Gastrocnemius medialis (tissue), 4 donors: ENCODE measurements at regions not wholly inside any gene's neighbourhood (a gene's known extent, or its start where the extent isn't known, plus 50 kb on each side); places are given as distances from the start of the nearest gene placed in this dataset.

Source experiments
- POLR2A ChIP-seq, 2 donors: fragments of 450-650 bp; IDR thresholded peaks; one replicate each; pipeline ENCODE4 v1.6.1; 2017; ENCODE audit warnings: antibody characterized with exemption in 2 of 2, mild to moderate bottlenecking in 2 of 2, moderate library complexity in 2 of 2
- TF ChIP-seq, protein P1 (sequence below), 5 experiments: fragments of 450-650 bp in 3 of 5; fragments of 200-600 bp in 2 of 5; sonication (generic) in 2 of 5; IDR thresholded peaks in 4 of 5; conservative IDR thresholded peaks in 1 of 5; 1 replicate in 4 of 5; 2 replicates in 1 of 5; pipeline ENCODE4 v1.5.1; 2016 to 2019; ENCODE audit warnings: antibody characterized with exemption in 5 of 5, mild to moderate bottlenecking in 3 of 5, moderate library complexity in 3 of 5

DNA sequence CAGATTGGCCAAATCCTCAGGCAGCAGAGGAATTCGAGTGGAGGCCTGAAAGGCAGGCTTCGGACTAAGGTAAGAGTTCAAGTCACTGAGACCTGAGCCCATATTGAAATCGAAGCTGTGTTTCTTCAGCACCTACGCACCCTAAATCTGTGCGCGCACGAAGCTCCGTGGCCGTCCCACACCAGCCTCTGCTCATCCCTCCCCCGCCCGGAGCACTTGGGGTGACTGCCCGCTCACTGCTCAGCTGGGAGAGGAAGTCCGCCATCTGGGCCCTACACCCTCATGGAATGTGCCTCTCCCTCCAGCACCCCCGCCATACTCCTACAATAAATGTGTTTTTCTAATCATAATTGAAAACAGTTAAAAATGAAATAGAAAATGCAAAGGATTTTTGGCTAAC lies 734.5 kb downstream of the GALR1 start:
- TF ChIP-seq, protein P1, sequence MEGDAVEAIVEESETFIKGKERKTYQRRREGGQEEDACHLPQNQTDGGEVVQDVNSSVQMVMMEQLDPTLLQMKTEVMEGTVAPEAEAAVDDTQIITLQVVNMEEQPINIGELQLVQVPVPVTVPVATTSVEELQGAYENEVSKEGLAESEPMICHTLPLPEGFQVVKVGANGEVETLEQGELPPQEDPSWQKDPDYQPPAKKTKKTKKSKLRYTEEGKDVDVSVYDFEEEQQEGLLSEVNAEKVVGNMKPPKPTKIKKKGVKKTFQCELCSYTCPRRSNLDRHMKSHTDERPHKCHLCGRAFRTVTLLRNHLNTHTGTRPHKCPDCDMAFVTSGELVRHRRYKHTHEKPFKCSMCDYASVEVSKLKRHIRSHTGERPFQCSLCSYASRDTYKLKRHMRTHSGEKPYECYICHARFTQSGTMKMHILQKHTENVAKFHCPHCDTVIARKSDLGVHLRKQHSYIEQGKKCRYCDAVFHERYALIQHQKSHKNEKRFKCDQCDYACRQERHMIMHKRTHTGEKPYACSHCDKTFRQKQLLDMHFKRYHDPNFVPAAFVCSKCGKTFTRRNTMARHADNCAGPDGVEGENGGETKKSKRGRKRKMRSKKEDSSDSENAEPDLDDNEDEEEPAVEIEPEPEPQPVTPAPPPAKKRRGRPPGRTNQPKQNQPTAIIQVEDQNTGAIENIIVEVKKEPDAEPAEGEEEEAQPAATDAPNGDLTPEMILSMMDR (IDR thresholded peaks at IDR 0.05 in 4 of 5, conservative IDR thresholded peaks at IDR 0.05 in 1 of 5) = no peak
- TF ChIP-seq POLR2A (IDR thresholded peaks at IDR 0.05) = no peak
